Liver (tissue), 8 donors: ENCODE measurements at regions not wholly inside any gene's neighbourhood (a gene's known extent, or its start where the extent isn't known, plus 50 kb on each side); places are given as distances from the start of the nearest gene placed in this dataset.

Source experiments
- DNase-seq: peaks from one replicate; pipeline ENCODE4 v3.0.0-alpha.2; 2017; ENCODE audit warnings: low spot score
- H3K27ac ChIP-seq, 2 donors: one replicate each; pipeline ENCODE4 v1.7.0; 2013; ENCODE audit warnings: inconsistent platforms in 2 of 2, low read length in 2 of 2, control low read depth in 1 of 2, low read depth in 1 of 2, mild to moderate bottlenecking in 1 of 2
- H3K27me3 ChIP-seq, 4 donors: one replicate each; pipeline versions ENCODE4 v1.6.1 to v1.7.0; 2013; ENCODE audit warnings: low read length in 3 of 4, inconsistent platforms in 1 of 4, mild to moderate bottlenecking in 1 of 4, moderate library complexity in 1 of 4; ENCODE audit not compliant: control insufficient read depth in 4 of 4, insufficient read depth in 4 of 4
- H3K36me3 ChIP-seq, 4 donors: one replicate each; pipeline versions ENCODE4 v1.6.1 to v1.7.0; 2013; ENCODE audit warnings: low read length in 3 of 4, mild to moderate bottlenecking in 3 of 4, low read depth in 1 of 4, moderate library complexity in 1 of 4; ENCODE audit not compliant: control insufficient read depth in 4 of 4, insufficient read depth in 3 of 4
- H3K4me1 ChIP-seq, 4 donors: one replicate each; pipeline versions ENCODE4 v1.6.1 to v1.7.0; 2013; ENCODE audit warnings: low read length in 3 of 4, mild to moderate bottlenecking in 3 of 4, moderate library complexity in 1 of 4; ENCODE audit not compliant: control insufficient read depth in 4 of 4, insufficient read depth in 4 of 4
- H3K4me3 ChIP-seq, 3 donors: one replicate each; pipeline versions ENCODE4 v1.6.1 to v1.7.0; 2013; ENCODE audit warnings: low read length in 3 of 3, control low read depth in 1 of 3, low read depth in 1 of 3, mild to moderate bottlenecking in 1 of 3
- H3K9ac ChIP-seq, 2 donors: one replicate each; pipeline ENCODE4 v1.7.0; 2013; ENCODE audit warnings: low read length in 2 of 2, mild to moderate bottlenecking in 2 of 2, moderate library complexity in 2 of 2, control low read depth in 1 of 2, low read depth in 1 of 2
- H3K9me3 ChIP-seq, 4 donors: one replicate each; pipeline versions ENCODE4 v1.6.1 to v1.7.0; 2013; ENCODE audit warnings: low read length in 3 of 4; ENCODE audit not compliant: control insufficient read depth in 4 of 4
- EGR1 ChIP-seq, 2 donors: IDR thresholded peaks; 2 replicates each; pipeline ENCODE4 v1.6.1; 2016 to 2018; ENCODE audit warnings: antibody characterized with exemption in 2 of 2, low read depth in 2 of 2
- FOXA1 ChIP-seq: IDR thresholded peaks from 2 replicates; pipeline ENCODE4 v1.6.1; 2016; ENCODE audit warnings: antibody characterized with exemption
- FOXA2 ChIP-seq: IDR thresholded peaks from 2 replicates; pipeline ENCODE4 v1.6.1; 2016; ENCODE audit warnings: antibody characterized with exemption
- GABPA ChIP-seq, 2 donors: IDR thresholded peaks in 1 of 2; conservative IDR thresholded peaks in 1 of 2; 2 replicates each; pipeline ENCODE4 v1.6.1; 2016; ENCODE audit warnings: antibody characterized with exemption in 2 of 2, mild to moderate bottlenecking in 1 of 2, moderate library complexity in 1 of 2
- HNF4A ChIP-seq, 2 donors: conservative IDR thresholded peaks; 2 replicates each; pipeline ENCODE4 v1.6.1; 2016; ENCODE audit warnings: antibody characterized with exemption in 2 of 2, mild to moderate bottlenecking in 2 of 2
- HNF4G ChIP-seq: IDR thresholded peaks from 2 replicates; pipeline ENCODE4 v1.6.1; 2016; ENCODE audit warnings: antibody characterized with exemption
- JUND ChIP-seq, 2 donors: IDR thresholded peaks; 2 replicates each; pipeline ENCODE4 v1.6.1; 2016; ENCODE audit warnings: antibody characterized with exemption in 2 of 2
- NR2F2 ChIP-seq: IDR thresholded peaks from 2 replicates; pipeline ENCODE4 v1.6.1; 2016; ENCODE audit warnings: antibody characterized with exemption
- RAD21 ChIP-seq, 2 donors: IDR thresholded peaks; 2 replicates each; pipeline ENCODE4 v1.6.1; 2016; ENCODE audit warnings: antibody characterized with exemption in 2 of 2, mild to moderate bottlenecking in 2 of 2
- RXRA ChIP-seq, 2 donors: IDR thresholded peaks; 2 replicates each; pipeline ENCODE4 v1.6.1; 2017 to 2018; ENCODE audit warnings: antibody characterized with exemption in 2 of 2, mild to moderate bottlenecking in 1 of 2
- SP1 ChIP-seq: IDR thresholded peaks from 2 replicates; pipeline ENCODE4 v1.6.1; 2018; ENCODE audit warnings: antibody characterized with exemption, mild to moderate bottlenecking
- TAF1 ChIP-seq: conservative IDR thresholded peaks from 2 replicates; pipeline ENCODE4 v1.6.1; 2016; ENCODE audit warnings: antibody characterized with exemption, mild to moderate bottlenecking
- YY1 ChIP-seq: IDR thresholded peaks from 2 replicates; pipeline ENCODE4 v1.6.1; 2016; ENCODE audit warnings: antibody characterized with exemption, mild to moderate bottlenecking
- WGBS: extraction: QIAGEN DNeasy Blood & Tissue Kit; methylation state at CpG from one replicate; pipeline ENCODE4 v1.1.7; 2013; 5-methylcytosine and 5-hydroxymethylcytosine counted together
- TF ChIP-seq, protein P1 (sequence below): IDR thresholded peaks from 2 replicates; pipeline ENCODE4 v1.6.1; 2016; ENCODE audit warnings: antibody characterized with exemption
- TF ChIP-seq, protein P2 (sequence below): IDR thresholded peaks from 2 replicates; pipeline ENCODE4 v1.6.1; 2016; ENCODE audit warnings: antibody characterized with exemption, mild to moderate bottlenecking
- TF ChIP-seq, protein P3 (sequence below): fragments of 150-350 bp; IDR thresholded peaks from 2 replicates; pipeline ENCODE4 v1.5.1; 2017; ENCODE audit warnings: improper control_type of control experiment, low read depth, low read length; ENCODE audit not compliant: missing input control
- TF ChIP-seq, protein P4 (sequence below): IDR thresholded peaks from 2 replicates; pipeline ENCODE4 v1.6.1; 2016; ENCODE audit warnings: antibody characterized with exemption
- TF ChIP-seq, protein P5 (sequence below): IDR thresholded peaks from 2 replicates; pipeline ENCODE4 v1.6.1; 2016; ENCODE audit warnings: antibody characterized with exemption
- donor health status: healthy.
- donor health status: healthy.
- donor health status: healthy.
- donor health status: healthy.
- donor health status: healthy.

DNA sequence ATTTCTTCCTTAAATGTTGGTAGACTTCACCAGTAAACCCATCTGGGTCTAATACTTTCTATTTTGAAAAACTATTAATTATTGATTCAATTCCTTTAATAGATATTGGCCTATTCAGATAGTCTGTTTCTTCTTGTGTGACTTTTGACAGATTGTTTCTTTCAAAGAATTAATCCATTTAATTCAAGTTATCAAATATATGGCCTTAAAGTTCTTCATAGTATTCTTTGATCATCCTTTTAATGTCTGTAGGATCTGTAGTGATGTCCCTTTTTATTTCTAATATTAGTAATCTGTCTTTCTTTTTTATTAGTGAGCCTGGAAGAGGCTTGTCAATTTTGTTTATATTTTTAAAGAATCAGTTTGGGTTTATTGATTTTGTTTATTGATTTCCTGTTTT, 190.0 kb downstream of the SLC38A4 start:
- H3K36me3 ChIP-seq: no peaks in the 10 kb centered on the region
- H3K9ac ChIP-seq: no peak overlapping the region
- TF ChIP-seq, protein P1, sequence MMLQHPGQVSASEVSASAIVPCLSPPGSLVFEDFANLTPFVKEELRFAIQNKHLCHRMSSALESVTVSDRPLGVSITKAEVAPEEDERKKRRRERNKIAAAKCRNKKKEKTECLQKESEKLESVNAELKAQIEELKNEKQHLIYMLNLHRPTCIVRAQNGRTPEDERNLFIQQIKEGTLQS: no peak
- no peak for TF ChIP-seq JUND (IDR thresholded peaks at IDR 0.05)
- TF ChIP-seq YY1: no peak
- TF ChIP-seq NR2F2: no peak
- no peak for TF ChIP-seq HNF4G
- no peak for TF ChIP-seq RXRA (IDR thresholded peaks at IDR 0.05)
- no peak for TF ChIP-seq FOXA1
- TF ChIP-seq RAD21 (IDR thresholded peaks at IDR 0.05): no peak
- no peak for TF ChIP-seq FOXA2
- TF ChIP-seq, protein P2, sequence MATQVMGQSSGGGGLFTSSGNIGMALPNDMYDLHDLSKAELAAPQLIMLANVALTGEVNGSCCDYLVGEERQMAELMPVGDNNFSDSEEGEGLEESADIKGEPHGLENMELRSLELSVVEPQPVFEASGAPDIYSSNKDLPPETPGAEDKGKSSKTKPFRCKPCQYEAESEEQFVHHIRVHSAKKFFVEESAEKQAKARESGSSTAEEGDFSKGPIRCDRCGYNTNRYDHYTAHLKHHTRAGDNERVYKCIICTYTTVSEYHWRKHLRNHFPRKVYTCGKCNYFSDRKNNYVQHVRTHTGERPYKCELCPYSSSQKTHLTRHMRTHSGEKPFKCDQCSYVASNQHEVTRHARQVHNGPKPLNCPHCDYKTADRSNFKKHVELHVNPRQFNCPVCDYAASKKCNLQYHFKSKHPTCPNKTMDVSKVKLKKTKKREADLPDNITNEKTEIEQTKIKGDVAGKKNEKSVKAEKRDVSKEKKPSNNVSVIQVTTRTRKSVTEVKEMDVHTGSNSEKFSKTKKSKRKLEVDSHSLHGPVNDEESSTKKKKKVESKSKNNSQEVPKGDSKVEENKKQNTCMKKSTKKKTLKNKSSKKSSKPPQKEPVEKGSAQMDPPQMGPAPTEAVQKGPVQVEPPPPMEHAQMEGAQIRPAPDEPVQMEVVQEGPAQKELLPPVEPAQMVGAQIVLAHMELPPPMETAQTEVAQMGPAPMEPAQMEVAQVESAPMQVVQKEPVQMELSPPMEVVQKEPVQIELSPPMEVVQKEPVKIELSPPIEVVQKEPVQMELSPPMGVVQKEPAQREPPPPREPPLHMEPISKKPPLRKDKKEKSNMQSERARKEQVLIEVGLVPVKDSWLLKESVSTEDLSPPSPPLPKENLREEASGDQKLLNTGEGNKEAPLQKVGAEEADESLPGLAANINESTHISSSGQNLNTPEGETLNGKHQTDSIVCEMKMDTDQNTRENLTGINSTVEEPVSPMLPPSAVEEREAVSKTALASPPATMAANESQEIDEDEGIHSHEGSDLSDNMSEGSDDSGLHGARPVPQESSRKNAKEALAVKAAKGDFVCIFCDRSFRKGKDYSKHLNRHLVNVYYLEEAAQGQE: no peak
- TF ChIP-seq GABPA (IDR thresholded peaks at IDR 0.05 in 1 of 2, conservative IDR thresholded peaks at IDR 0.05 in 1 of 2): no peak
- TF ChIP-seq TAF1: no peak
- TF ChIP-seq, protein P3, sequence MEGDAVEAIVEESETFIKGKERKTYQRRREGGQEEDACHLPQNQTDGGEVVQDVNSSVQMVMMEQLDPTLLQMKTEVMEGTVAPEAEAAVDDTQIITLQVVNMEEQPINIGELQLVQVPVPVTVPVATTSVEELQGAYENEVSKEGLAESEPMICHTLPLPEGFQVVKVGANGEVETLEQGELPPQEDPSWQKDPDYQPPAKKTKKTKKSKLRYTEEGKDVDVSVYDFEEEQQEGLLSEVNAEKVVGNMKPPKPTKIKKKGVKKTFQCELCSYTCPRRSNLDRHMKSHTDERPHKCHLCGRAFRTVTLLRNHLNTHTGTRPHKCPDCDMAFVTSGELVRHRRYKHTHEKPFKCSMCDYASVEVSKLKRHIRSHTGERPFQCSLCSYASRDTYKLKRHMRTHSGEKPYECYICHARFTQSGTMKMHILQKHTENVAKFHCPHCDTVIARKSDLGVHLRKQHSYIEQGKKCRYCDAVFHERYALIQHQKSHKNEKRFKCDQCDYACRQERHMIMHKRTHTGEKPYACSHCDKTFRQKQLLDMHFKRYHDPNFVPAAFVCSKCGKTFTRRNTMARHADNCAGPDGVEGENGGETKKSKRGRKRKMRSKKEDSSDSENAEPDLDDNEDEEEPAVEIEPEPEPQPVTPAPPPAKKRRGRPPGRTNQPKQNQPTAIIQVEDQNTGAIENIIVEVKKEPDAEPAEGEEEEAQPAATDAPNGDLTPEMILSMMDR: no peak
- TF ChIP-seq SP1: no peak
- TF ChIP-seq, protein P4, sequence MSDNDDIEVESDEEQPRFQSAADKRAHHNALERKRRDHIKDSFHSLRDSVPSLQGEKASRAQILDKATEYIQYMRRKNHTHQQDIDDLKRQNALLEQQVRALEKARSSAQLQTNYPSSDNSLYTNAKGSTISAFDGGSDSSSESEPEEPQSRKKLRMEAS: no peak
- no peak for TF ChIP-seq HNF4A (conservative IDR thresholded peaks at IDR 0.05)
- no peak overlapping the region for H3K4me3 ChIP-seq
- H3K9me3 ChIP-seq: peaks cover 0 to 3% (median 1%) of the 10 kb centered on the region in 4 donors
- H3K27ac ChIP-seq: no peak overlapping the region
- no peaks in the 10 kb centered on the region for H3K27me3 ChIP-seq
- no peaks in the 10 kb centered on the region for H3K4me1 ChIP-seq
- no peak for DNase-seq

DNA sequence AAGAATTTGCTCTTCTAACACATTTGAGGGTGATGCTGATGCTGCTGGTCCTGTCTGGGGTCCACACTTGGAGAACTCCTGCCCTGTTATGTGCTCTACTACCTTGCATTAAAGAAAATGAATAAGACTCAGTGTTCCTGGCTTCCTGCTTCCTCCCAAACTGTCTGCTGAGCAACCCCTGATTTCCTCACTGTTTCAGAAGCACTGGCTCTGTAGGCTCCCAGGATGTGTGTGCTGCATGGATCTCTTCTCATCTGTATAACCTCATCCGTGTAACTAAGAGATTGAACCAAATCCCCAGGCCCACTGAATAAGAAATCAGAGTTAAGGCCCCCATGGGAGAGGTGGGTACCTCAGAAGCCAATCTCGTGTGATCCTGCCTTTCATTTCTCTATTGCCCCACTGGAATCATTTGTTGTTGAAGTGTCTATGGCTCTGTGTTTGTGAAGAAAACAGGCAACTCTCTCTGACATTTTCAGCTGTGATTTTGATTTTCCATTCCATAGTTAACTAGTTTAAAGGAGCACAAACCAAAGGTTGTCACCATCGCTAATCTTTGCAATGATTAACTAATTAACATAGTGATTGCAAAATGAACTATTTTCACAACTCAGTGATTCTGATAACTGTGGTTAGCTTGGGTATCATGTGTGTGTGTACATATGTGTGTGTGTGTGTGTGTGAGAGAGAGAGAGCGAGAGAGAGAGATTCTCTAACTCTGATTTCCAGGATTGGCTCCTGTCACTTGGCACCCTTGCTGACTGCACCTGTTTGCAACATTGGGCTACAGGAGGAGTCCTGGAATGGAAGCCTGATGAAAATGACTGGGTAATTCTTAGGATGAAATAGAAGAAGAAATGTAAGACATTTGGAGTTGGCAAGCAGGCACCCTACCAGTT, 196.2 kb downstream of the SLC38A4 start:
- Histone ChIP-seq H3K27me3 (no peaks in the 10 kb centered on the region), H3K4me1 (peaks cover 2 to 7% (median 4%) of the 10 kb centered on the region in 4 donors), H3K9me3 (no peaks in the 10 kb centered on the region), H3K36me3 (no peaks in the 10 kb centered on the region), H3K4me3 (no peak overlapping the region), H3K9ac (no peak overlapping the region), H3K27ac (peak overlapping the region in 1 of 2 donors; percentile 29)
- WGBS: 44% methylated on average over 4 of the region's 4 CpGs
- DNase-seq: no peak
- TF ChIP-seq TAF1 (no peak), EGR1 (IDR thresholded peaks at IDR 0.05; ENCODE audit: low read depth in 2 of 2) (peak in 1 of 2 donors; percentile 28), GABPA (IDR thresholded peaks at IDR 0.05 in 1 of 2, conservative IDR thresholded peaks at IDR 0.05 in 1 of 2) (no peak), JUND (IDR thresholded peaks at IDR 0.05) (peak in 1 of 2 donors; percentile 47), YY1 (peak; percentile 53), RAD21 (IDR thresholded peaks at IDR 0.05) (peak; percentile 44 to 58), FOXA1 (peak; percentile 56), HNF4G (no peak), SP1 (peak; percentile 36), HNF4A (conservative IDR thresholded peaks at IDR 0.05) (peak; percentile 28 to 67), NR2F2 (no peak), FOXA2 (peak; percentile 88)
- TF ChIP-seq, protein P1: no peak
- TF ChIP-seq, protein P4: peak; percentile 60
- TF ChIP-seq, protein P5, sequence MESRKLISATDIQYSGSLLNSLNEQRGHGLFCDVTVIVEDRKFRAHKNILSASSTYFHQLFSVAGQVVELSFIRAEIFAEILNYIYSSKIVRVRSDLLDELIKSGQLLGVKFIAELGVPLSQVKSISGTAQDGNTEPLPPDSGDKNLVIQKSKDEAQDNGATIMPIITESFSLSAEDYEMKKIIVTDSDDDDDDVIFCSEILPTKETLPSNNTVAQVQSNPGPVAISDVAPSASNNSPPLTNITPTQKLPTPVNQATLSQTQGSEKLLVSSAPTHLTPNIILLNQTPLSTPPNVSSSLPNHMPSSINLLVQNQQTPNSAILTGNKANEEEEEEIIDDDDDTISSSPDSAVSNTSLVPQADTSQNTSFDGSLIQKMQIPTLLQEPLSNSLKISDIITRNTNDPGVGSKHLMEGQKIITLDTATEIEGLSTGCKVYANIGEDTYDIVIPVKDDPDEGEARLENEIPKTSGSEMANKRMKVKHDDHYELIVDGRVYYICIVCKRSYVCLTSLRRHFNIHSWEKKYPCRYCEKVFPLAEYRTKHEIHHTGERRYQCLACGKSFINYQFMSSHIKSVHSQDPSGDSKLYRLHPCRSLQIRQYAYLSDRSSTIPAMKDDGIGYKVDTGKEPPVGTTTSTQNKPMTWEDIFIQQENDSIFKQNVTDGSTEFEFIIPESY: peak; percentile 50
- TF ChIP-seq, protein P3: no peak
